Prostate gland (tissue), 2 donors: ENCODE measurements at regions not wholly inside any gene's neighbourhood (a gene's known extent, or its start where the extent isn't known, plus 50 kb on each side); places are given as distances from the start of the nearest gene placed in this dataset.
A peak's percentile ranks its signal among the peaks of the same experiment; 100 is the strongest.

ENCODE experiments used
- POLR2AphosphoS5 ChIP-seq: sonication (generic); formaldehyde crosslinking; IDR thresholded peaks from one replicate; pipeline ENCODE4 v1.6.1; 2017; ENCODE audit warnings: antibody characterized with exemption
- TF ChIP-seq, protein P1 (sequence below), 4 experiments: fragments of 200-600 bp in 2 of 4; fragments of 450-650 bp in 2 of 4; sonication (generic) in 2 of 4; IDR thresholded peaks; 1 replicate in 3 of 4; 2 replicates in 1 of 4; pipeline ENCODE4 v1.5.1; 2016 to 2019; ENCODE audit warnings: antibody characterized with exemption in 4 of 4, mild to moderate bottlenecking in 2 of 4, moderate library complexity in 2 of 4

DNA sequence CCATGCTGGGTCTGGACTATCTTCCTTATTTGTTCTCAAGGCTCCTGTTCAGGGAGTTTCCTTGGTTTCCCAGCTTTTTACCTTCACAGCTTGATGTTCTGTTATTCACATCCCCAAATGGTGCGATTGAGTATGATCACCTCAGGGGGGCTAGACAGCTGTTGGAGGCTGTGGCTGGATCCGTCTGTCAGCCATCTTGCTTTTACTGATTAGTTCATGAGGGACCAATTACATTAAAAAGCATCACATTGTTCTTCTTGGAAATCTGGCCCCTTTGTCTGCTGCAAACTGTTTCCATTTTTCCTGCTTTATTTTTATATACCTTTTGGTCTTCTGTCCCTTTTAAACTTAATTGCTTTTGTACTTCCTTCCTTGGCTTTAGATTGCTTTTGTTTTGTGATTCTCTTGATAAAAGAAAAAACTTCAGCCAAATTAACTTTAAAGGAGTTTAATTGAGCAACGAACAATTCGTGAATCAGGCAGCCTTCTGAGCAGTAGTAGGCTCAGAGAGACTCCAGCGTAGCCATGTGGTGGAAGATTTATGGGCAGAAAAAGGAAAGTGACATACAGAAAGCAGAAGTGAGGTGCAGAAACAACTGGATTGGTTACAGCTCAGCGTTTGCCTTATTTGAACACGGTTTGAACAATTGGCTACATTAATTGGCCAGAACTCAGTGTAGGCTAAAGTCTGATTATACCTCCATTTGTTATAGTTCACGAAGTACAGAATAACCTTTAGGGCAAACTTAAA is 208.7 kb downstream of the AEBP2 start:
- TF ChIP-seq, protein P1, sequence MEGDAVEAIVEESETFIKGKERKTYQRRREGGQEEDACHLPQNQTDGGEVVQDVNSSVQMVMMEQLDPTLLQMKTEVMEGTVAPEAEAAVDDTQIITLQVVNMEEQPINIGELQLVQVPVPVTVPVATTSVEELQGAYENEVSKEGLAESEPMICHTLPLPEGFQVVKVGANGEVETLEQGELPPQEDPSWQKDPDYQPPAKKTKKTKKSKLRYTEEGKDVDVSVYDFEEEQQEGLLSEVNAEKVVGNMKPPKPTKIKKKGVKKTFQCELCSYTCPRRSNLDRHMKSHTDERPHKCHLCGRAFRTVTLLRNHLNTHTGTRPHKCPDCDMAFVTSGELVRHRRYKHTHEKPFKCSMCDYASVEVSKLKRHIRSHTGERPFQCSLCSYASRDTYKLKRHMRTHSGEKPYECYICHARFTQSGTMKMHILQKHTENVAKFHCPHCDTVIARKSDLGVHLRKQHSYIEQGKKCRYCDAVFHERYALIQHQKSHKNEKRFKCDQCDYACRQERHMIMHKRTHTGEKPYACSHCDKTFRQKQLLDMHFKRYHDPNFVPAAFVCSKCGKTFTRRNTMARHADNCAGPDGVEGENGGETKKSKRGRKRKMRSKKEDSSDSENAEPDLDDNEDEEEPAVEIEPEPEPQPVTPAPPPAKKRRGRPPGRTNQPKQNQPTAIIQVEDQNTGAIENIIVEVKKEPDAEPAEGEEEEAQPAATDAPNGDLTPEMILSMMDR (IDR thresholded peaks at IDR 0.05), result peak in 1 of 4 experiments; percentile 9
- no peak for TF ChIP-seq POLR2AphosphoS5
